HepG2 (cell line): ENCODE measurements at regions not wholly inside any gene's neighbourhood (a gene's known extent, or its start where the extent isn't known, plus 50 kb on each side); places are given as distances from the start of the nearest gene placed in this dataset.

ENCODE experiments used
- ARID3A ChIP-seq: IDR thresholded peaks from 2 replicates; pipeline ENCODE4 v1.6.1; 2012; ENCODE audit warnings: low read depth, low read length, improper control_type of control experiment
- FOXA3 ChIP-seq: IDR thresholded peaks from 2 replicates; pipeline ENCODE4 v1.6.1; 2016; ENCODE audit warnings: missing genetic modification reagents, missing compliant biosample characterization
- HDAC1 ChIP-seq: sonication (generic); formaldehyde crosslinking; IDR thresholded peaks from 2 replicates; pipeline ENCODE4 v1.5.1; 2020; ENCODE audit warnings: mild to moderate bottlenecking, missing genetic modification reagents
- HMGXB4 ChIP-seq, 2 experiments: sonication (generic) in 1 of 2; formaldehyde crosslinking in 1 of 2; IDR thresholded peaks; 2 replicates each; pipeline versions ENCODE4 v1.4.0 to v1.6.1; 2018 to 2020; ENCODE audit warnings: missing genetic modification reagents in 2 of 2, borderline replicate concordance in 1 of 2, low read depth in 1 of 2, mild to moderate bottlenecking in 1 of 2, missing biosample characterization in 1 of 2
- HOXA9 ChIP-seq: sonication (generic); formaldehyde crosslinking; IDR thresholded peaks from 2 replicates; pipeline ENCODE4 v1.8.1; 2022; ENCODE audit warnings: missing genetic modification reagents, mild to moderate bottlenecking, moderate library complexity, borderline replicate concordance
- PAXIP1 ChIP-seq: sonication (generic); formaldehyde crosslinking; conservative IDR thresholded peaks from 2 replicates; pipeline ENCODE4 v1.4.0; 2020; ENCODE audit warnings: mild to moderate bottlenecking, missing genetic modification reagents, moderate library complexity
- PHF20 ChIP-seq: sonication (generic); formaldehyde crosslinking; IDR thresholded peaks from 2 replicates; pipeline ENCODE4 v1.5.0; 2020; ENCODE audit warnings: mild to moderate bottlenecking, missing genetic modification reagents
- POGZ ChIP-seq: sonication (generic); formaldehyde crosslinking; IDR thresholded peaks from 2 replicates; pipeline ENCODE4 v1.4.0; 2020; ENCODE audit warnings: mild to moderate bottlenecking, missing genetic modification reagents
- RNF2 ChIP-seq: fragments of 450-650 bp; conservative IDR thresholded peaks from 2 replicates; pipeline ENCODE4 v1.6.1; 2016; ENCODE audit warnings: low read depth
- SALL1 ChIP-seq: sonication (generic); formaldehyde crosslinking; IDR thresholded peaks from 2 replicates; pipeline ENCODE4 v1.8.0; 2022; ENCODE audit warnings: mild to moderate bottlenecking, missing genetic modification reagents
- SOX6 ChIP-seq, 2 experiments: fragments of 450-650 bp in 1 of 2; sonication (generic) in 1 of 2; formaldehyde crosslinking in 1 of 2; IDR thresholded peaks; 2 replicates each; pipeline versions ENCODE4 v1.4.0 to v1.6.1; 2017 to 2020; ENCODE audit warnings: antibody characterized with exemption in 1 of 2, mild to moderate bottlenecking in 1 of 2, missing genetic modification reagents in 1 of 2
- TIGD3 ChIP-seq: sonication (generic); formaldehyde crosslinking; IDR thresholded peaks from 2 replicates; pipeline ENCODE4 v1.5.1; 2020; ENCODE audit warnings: mild to moderate bottlenecking, missing genetic modification reagents, borderline replicate concordance
- ZBTB26 ChIP-seq: IDR thresholded peaks from 2 replicates; pipeline ENCODE4 v1.6.1; 2016; ENCODE audit warnings: missing compliant biosample characterization, missing genetic modification reagents, borderline replicate concordance
- ZKSCAN8 ChIP-seq: IDR thresholded peaks from 2 replicates; pipeline ENCODE4 v1.6.1; 2016; ENCODE audit warnings: borderline replicate concordance, missing genetic modification reagents, missing compliant biosample characterization
- ZMYM4 ChIP-seq: sonication (generic); formaldehyde crosslinking; IDR thresholded peaks from 2 replicates; pipeline ENCODE4 v1.8.1; 2023; ENCODE audit warnings: mild to moderate bottlenecking, missing genetic modification reagents
- ZNF644 ChIP-seq: IDR thresholded peaks from 2 replicates; pipeline ENCODE4 v1.6.1; 2016; ENCODE audit warnings: low read depth
- ZNF660 ChIP-seq: sonication (generic); formaldehyde crosslinking; IDR thresholded peaks from 2 replicates; pipeline ENCODE4 v1.5.1; 2020; ENCODE audit warnings: mild to moderate bottlenecking, low read depth, missing genetic modification reagents, borderline replicate concordance
- TF ChIP-seq, protein P1 (sequence below): sonication (generic); formaldehyde crosslinking; IDR thresholded peaks from 2 replicates; pipeline ENCODE4 v1.4.0; 2020; ENCODE audit warnings: missing genetic modification reagents, borderline replicate concordance

DNA sequence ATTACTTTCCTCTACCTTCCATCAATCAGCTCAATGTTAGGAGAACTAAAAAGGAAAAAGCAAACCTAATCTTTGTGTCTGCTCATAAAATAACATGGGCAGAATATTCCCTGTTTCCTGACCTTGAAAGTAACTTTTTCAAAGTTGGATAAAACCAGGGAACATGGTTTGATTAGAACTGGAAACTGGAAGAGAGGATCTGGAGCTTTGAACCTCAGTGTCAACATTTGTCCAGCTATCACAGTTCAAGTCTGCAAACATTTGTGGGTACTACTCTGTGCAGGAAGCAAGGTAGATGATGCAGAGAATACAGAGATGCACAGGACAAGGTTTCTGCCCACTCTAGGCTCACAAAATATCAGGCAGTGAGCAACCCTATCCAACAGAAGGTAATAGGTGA is 86.4 kb upstream of the TAB3 start (continued):
- 0 out of 4 replicates have a peak, but pooled peaks of 1 of the 2 experiments have one; percentile 18 for TF ChIP-seq HMGXB4 (CRISPR knock-in tag; IDR thresholded peaks at IDR 0.05; ENCODE audit: borderline replicate concordance in 1 of 2, low read depth in 1 of 2)
- peak; percentile 72 for TF ChIP-seq PAXIP1 (CRISPR knock-in tag)
- TF ChIP-seq TIGD3 (CRISPR knock-in tag), result no peak
- TF ChIP-seq RNF2, result no peak
- peak; percentile 32; the same call in 1 of the 2 replicates for TF ChIP-seq POGZ (CRISPR knock-in tag)
- TF ChIP-seq ZNF660 (CRISPR knock-in tag), result no peak
- TF ChIP-seq, protein P1, sequence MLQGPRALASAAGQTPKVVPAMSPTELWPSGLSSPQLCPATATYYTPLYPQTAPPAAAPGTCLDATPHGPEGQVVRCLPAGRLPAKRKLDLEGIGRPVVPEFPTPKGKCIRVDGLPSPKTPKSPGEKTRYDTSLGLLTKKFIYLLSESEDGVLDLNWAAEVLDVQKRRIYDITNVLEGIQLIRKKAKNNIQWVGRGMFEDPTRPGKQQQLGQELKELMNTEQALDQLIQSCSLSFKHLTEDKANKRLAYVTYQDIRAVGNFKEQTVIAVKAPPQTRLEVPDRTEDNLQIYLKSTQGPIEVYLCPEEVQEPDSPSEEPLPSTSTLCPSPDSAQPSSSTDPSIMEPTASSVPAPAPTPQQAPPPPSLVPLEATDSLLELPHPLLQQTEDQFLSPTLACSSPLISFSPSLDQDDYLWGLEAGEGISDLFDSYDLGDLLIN (CRISPR knock-in tag), result no peak
- peak; percentile 21; the same call in 1 of the 2 replicates for TF ChIP-seq SALL1
- TF ChIP-seq ZMYM4 (CRISPR knock-in tag), result peak; percentile 50; the same call in 1 of the 2 replicates
- peak; percentile 38; the same call in 1 of the 2 replicates for TF ChIP-seq FOXA3 (CRISPR knock-in tag)
- TF ChIP-seq SOX6 (IDR thresholded peaks at IDR 0.05), result no peak
- peak; percentile 60 for TF ChIP-seq SOX6 (CRISPR knock-in tag; IDR thresholded peaks at IDR 0.05)
- 0 out of 2 replicates have a peak, but pooled peaks have one; percentile 29 for TF ChIP-seq HDAC1 (CRISPR knock-in tag)
- no peak for TF ChIP-seq PHF20 (CRISPR knock-in tag)
- no peak for TF ChIP-seq HOXA9 (CRISPR knock-in tag)
- 0 out of 2 replicates have a peak, but pooled peaks have one; percentile 37 for TF ChIP-seq ZKSCAN8 (CRISPR knock-in tag)
- TF ChIP-seq ZBTB26, result no peak
- 0 out of 2 replicates have a peak, but pooled peaks have one; percentile 17 for TF ChIP-seq ARID3A
- peak; percentile 45; the same call in 1 of the 2 replicates for TF ChIP-seq ZNF644 (CRISPR knock-in tag)
